Nephron (organoid): ENCODE measurements at regions not wholly inside any gene's neighbourhood (a gene's known extent, or its start where the extent isn't known, plus 50 kb on each side); places are given as distances from the start of the nearest gene placed in this dataset.
A peak's percentile ranks its signal among the peaks of the same experiment; 100 is the strongest.

Experiments used
- H3K27ac Mint-ChIP-seq, 3 experiments: 2 replicates each; pipeline ENCODE4 v1.8.0; 2020; ENCODE audit warnings: mixed read lengths in 3 of 3, mild to moderate bottlenecking in 2 of 3, moderate library complexity in 1 of 3
- H3K27me3 Mint-ChIP-seq: 2 replicates; pipeline ENCODE4 v1.8.0; 2021; ENCODE audit warnings: low read depth, mild to moderate bottlenecking, moderate library complexity, mixed read lengths
- H3K36me3 Mint-ChIP-seq: 2 replicates; pipeline ENCODE4 v1.8.0; 2020; ENCODE audit warnings: low read depth, mixed read lengths
- H3K4me1 Mint-ChIP-seq: 2 replicates; pipeline ENCODE4 v1.8.0; 2020; ENCODE audit warnings: mixed read lengths
- H3K4me3 Mint-ChIP-seq, 3 experiments: 2 replicates each; pipeline ENCODE4 v1.8.0; 2020; ENCODE audit warnings: mild to moderate bottlenecking in 3 of 3, mixed read lengths in 3 of 3, moderate library complexity in 2 of 3
- H3K9me3 Mint-ChIP-seq: 2 replicates; pipeline ENCODE4 v1.8.0; 2020; ENCODE audit warnings: mixed read lengths
- TF ChIP-seq, protein P1 (sequence below), 3 experiments: fragments of 200-600 bp; sonication (generic); IDR thresholded peaks; one replicate each; pipeline ENCODE4 v1.5.0; 2021; ENCODE audit warnings: antibody characterized with exemption in 3 of 3; ENCODE audit not compliant: unreplicated experiment in 3 of 3

DNA sequence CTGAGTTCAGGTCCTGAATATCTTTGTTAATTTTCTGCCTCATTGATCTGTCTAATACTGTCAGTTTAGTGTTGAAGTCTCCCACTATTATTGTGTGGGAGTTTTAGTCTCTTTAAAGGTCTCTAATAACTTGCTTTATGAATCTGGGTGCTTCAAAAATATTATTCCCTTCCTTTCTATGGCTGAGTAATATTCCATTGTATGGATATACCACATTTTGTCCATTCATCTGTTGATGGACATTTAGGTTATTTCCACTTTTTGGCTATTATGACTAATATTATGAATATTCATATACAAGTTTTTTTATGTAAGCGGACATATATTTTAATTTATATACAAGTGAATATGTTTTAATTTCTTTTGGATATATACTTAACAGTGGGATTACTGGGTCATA is 82.7 kb downstream of the SDR9C7 start:
- Mint-ChIP-seq H3K27ac (no peak overlapping the region), H3K36me3 (no peaks in the 10 kb centered on the region), H3K27me3 (peaks cover 6% of the 10 kb centered on the region), H3K9me3 (peaks cover 38% of the 10 kb centered on the region), H3K4me3 (no peak overlapping the region), H3K4me1 (no peaks in the 10 kb centered on the region)
- TF ChIP-seq, protein P1, sequence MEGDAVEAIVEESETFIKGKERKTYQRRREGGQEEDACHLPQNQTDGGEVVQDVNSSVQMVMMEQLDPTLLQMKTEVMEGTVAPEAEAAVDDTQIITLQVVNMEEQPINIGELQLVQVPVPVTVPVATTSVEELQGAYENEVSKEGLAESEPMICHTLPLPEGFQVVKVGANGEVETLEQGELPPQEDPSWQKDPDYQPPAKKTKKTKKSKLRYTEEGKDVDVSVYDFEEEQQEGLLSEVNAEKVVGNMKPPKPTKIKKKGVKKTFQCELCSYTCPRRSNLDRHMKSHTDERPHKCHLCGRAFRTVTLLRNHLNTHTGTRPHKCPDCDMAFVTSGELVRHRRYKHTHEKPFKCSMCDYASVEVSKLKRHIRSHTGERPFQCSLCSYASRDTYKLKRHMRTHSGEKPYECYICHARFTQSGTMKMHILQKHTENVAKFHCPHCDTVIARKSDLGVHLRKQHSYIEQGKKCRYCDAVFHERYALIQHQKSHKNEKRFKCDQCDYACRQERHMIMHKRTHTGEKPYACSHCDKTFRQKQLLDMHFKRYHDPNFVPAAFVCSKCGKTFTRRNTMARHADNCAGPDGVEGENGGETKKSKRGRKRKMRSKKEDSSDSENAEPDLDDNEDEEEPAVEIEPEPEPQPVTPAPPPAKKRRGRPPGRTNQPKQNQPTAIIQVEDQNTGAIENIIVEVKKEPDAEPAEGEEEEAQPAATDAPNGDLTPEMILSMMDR (IDR thresholded peaks at IDR 0.05; ENCODE audit: unreplicated experiment in 3 of 3), result no peak

DNA sequence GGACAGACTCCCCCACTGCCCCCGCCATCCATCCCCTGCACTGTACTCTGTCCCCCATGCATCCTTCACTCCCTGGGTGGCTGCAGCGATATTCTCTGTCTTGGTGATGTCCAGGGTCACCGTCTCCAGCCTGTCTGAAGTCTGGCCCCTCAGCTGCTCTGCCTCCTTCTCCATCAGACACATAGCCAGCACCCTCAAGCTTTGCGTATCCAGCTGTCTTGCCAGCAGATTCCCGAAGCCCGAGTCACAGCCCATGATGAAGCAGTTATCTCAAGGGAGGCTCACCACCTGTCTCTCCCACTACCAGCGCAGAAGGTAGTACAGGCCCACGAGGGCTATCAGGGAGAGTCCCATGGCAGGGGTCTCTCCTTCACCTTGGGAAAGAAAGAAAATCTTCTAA is 77.8 kb downstream of the HSD17B6 start:
- no peaks in the 10 kb centered on the region for H3K36me3 Mint-ChIP-seq
- H3K9me3 Mint-ChIP-seq, result no peaks in the 10 kb centered on the region
- peaks cover 9% of the 10 kb centered on the region for H3K27me3 Mint-ChIP-seq
- peaks cover 51% of the 10 kb centered on the region for H3K4me1 Mint-ChIP-seq
- H3K27ac Mint-ChIP-seq, result peak overlapping the region in 2 of 3 experiments; percentile 39 to 99
- TF ChIP-seq, protein P1 (IDR thresholded peaks at IDR 0.05; ENCODE audit: unreplicated experiment in 3 of 3), result no peak
- peak overlapping the region in 1 of 3 experiments; percentile 19 for H3K4me3 Mint-ChIP-seq

DNA sequence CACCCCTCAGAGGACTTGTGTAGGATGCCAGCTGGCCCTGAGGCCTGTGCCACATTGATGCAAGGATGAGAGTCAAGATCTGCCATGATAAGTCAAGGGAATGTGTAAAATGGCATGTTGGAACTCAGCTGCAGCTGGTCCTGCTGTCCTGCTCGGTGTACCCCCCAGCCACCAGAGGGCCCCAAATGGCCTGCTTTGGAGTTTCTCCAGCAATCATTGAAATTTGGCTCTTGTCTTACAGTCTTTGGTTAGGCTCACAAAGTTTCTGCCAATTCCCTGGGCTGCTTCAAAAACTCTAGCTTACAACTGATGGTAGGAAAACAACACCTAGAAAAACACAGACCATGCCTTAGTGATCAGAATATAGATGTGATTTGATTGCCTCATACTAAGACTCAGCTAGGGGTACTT is 76.8 kb downstream of the HSD17B6 start:
- no peak overlapping the region for H3K4me3 Mint-ChIP-seq
- TF ChIP-seq, protein P1 (IDR thresholded peaks at IDR 0.05; ENCODE audit: unreplicated experiment in 3 of 3), result peak; percentile 23 to 37 (median 25)
- peaks cover 9% of the 10 kb centered on the region for H3K27me3 Mint-ChIP-seq
- peak overlapping the region; percentile 98 to 99 (median 99) for H3K27ac Mint-ChIP-seq
- H3K9me3 Mint-ChIP-seq, result no peaks in the 10 kb centered on the region
- peaks cover 53% of the 10 kb centered on the region for H3K4me1 Mint-ChIP-seq
- no peaks in the 10 kb centered on the region for H3K36me3 Mint-ChIP-seq

DNA sequence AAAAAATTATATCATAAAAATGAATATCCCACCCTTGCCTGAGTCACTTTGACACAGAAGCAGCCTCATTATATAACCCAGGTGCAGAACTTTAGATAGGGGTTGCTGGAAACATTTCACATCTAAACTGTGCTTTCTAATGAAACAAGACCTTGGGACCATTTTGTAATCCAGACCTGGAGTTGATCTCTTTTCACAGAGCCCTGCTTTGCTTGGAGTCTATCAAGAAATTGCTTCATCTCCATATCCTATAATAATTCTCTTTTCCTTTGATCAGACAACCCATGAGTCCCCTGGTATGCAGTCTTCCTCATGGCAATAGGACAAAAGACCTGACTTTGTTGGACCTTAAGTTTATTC is 76.3 kb downstream of the HSD17B6 start:
- Mint-ChIP-seq H3K9me3 (no peaks in the 10 kb centered on the region), H3K4me1 (peaks cover 57% of the 10 kb centered on the region), H3K27me3 (peaks cover 9% of the 10 kb centered on the region), H3K4me3 (no peak overlapping the region), H3K36me3 (no peaks in the 10 kb centered on the region), H3K27ac (peak overlapping the region; percentile 98 to 99 (median 99))
- TF ChIP-seq, protein P1 (IDR thresholded peaks at IDR 0.05; ENCODE audit: unreplicated experiment in 3 of 3), result no peak

DNA sequence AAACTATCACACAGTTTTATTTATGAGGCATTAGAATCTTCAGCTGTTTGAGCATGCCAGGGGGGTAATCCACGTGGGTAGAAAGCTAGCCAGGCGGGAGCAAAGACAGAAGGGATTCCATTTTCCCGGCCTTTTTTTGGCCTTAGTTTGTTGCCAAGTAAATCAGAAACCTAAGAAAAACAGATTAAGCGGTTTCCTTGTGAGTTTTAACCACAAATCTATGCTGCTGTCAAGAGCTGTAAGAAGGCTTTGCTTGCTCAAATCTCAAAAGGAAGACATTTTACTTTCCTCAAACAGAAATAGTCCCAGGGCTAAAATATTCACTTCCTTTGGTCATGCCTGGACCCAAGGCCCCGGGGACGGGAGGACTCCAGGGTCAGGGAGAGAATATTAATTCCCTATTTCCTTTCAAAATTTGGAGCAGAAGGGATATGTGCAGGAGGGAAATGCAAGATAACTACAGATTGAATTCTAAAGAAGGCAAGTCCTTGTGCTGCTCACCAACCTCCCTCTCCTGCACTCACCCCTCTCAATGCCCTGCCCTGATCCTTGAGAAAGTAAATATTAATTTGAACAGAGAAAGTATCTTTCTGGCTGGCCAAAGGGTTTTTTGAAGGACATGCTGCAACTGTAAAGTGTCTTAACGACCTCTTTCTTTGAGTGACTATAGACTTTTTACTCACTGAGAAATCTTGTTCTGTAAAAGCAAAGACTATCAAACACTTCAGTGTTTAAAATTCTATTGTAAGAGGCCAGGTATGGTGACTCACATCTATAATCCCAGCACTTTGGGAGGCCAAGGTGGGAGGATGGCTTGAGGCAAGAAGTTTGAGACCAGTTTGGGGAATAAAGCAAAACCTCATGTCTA is 75.7 kb downstream of the HSD17B6 start:
- H3K27ac Mint-ChIP-seq, result peak overlapping the region; percentile 98 to 99 (median 99)
- H3K36me3 Mint-ChIP-seq, result no peaks in the 10 kb centered on the region
- H3K4me3 Mint-ChIP-seq, result peak overlapping the region in 2 of 3 experiments; percentile 15 to 25
- TF ChIP-seq, protein P1 (IDR thresholded peaks at IDR 0.05; ENCODE audit: unreplicated experiment in 3 of 3), result no peak
- peaks cover 9% of the 10 kb centered on the region for H3K27me3 Mint-ChIP-seq
- no peaks in the 10 kb centered on the region for H3K9me3 Mint-ChIP-seq
- peaks cover 62% of the 10 kb centered on the region for H3K4me1 Mint-ChIP-seq
